HG03135 (cell line): ENCODE measurements at regions not wholly inside any gene's neighbourhood (a gene's known extent, or its start where the extent isn't known, plus 50 kb on each side); places are given as distances from the start of the nearest gene placed in this dataset.

Source experiments
- ATAC-seq: cut with Tn5 transposase; IDR thresholded peaks from one replicate; pipeline ENCODE4 v1.9.1; 2021; ENCODE audit warnings: mild to moderate bottlenecking, moderate library complexity; ENCODE audit not compliant: unreplicated experiment

GRCh38 chr1:96992871-96993270 is 271.3 kb downstream of the PTBP2 start:
- no peak for ATAC-seq

- ATAC-seq: no peak
Measured at GRCh38 chr1:96995351-96995750, 273.8 kb downstream of the PTBP2 start.

- no peak for ATAC-seq
Measured at GRCh38 chr1:96996001-96996400, 274.4 kb downstream of the PTBP2 start.

GRCh38 chr1:96997717-96998116 is 276.1 kb downstream of the PTBP2 start:
- no peak for ATAC-seq

- ATAC-seq: no peak
Measured at GRCh38 chr1:96998466-96998865, 276.9 kb downstream of the PTBP2 start.

GRCh38 chr1:96999191-96999590 is 277.6 kb downstream of the PTBP2 start:
- ATAC-seq: no peak

GRCh38 chr1:97004054-97004453 is 282.5 kb downstream of the PTBP2 start:
- no peak for ATAC-seq

GRCh38 chr1:97004743-97005142 is 283.2 kb downstream of the PTBP2 start:
- ATAC-seq: no peak

GRCh38 chr1:97006044-97006661 is 284.6 kb downstream of the PTBP2 start:
- no peak for ATAC-seq

- ATAC-seq: no peak
Measured at GRCh38 chr1:97007840-97008604, 286.4 kb downstream of the PTBP2 start.

GRCh38 chr1:97010566-97011264 is 289.1 kb downstream of the PTBP2 start:
- no peak for ATAC-seq

- ATAC-seq: no peak
Measured at GRCh38 chr1:97013136-97013535, 291.6 kb downstream of the PTBP2 start.

- ATAC-seq: no peak
Measured at GRCh38 chr1:97013941-97014340, 292.4 kb downstream of the PTBP2 start.

- ATAC-seq: no peak
Measured at GRCh38 chr1:97014426-97014825, 292.8 kb downstream of the PTBP2 start.

GRCh38 chr1:97017895-97018294 is 296.3 kb downstream of the PTBP2 start:
- no peak for ATAC-seq
